Activated naive CD4-positive, alpha-beta T cell treated with anti-CD3 and anti-CD28 coated beads, Interleukin-2, amount 50 U/mL, for 24 hours (primary cell): ENCODE measurements at regions not wholly inside any gene's neighbourhood (a gene's known extent, or its start where the extent isn't known, plus 50 kb on each side); places are given as distances from the start of the nearest gene placed in this dataset.

Experiments used
- H3K27ac Mint-ChIP-seq: one replicate; pipeline ENCODE4 v1.8.0; 2021; ENCODE audit warnings: mild to moderate bottlenecking, mixed read lengths
- H3K27me3 Mint-ChIP-seq: one replicate; pipeline ENCODE4 v1.8.0; 2021; ENCODE audit warnings: mixed read lengths
- H3K36me3 Mint-ChIP-seq: one replicate; pipeline ENCODE4 v1.8.0; 2021; ENCODE audit warnings: mixed read lengths
- H3K4me1 Mint-ChIP-seq: one replicate; pipeline ENCODE4 v1.8.0; 2021; ENCODE audit warnings: mixed read lengths
- H3K4me3 Mint-ChIP-seq: one replicate; pipeline ENCODE4 v1.8.0; 2021; ENCODE audit warnings: mild to moderate bottlenecking, mixed read lengths
- H3K9me3 Mint-ChIP-seq: one replicate; pipeline ENCODE4 v1.8.0; 2021; ENCODE audit warnings: mixed read lengths

- Mint-ChIP-seq H3K4me3 (no peak overlapping the region), H3K27ac (no peak overlapping the region), H3K27me3 (peaks cover 18% of the 10 kb centered on the region), H3K36me3 (peaks cover 2% of the 10 kb centered on the region), H3K4me1 (no peaks in the 10 kb centered on the region), H3K9me3 (no peaks in the 10 kb centered on the region)
These were observed 73.9 kb upstream of the C16orf82 start for GRCh38 chr16:26992666-26993349.

GRCh38 chr16:26993511-26993910, 73.2 kb upstream of the C16orf82 start:
- no peaks in the 10 kb centered on the region for H3K4me1 Mint-ChIP-seq
- H3K27ac Mint-ChIP-seq = no peak overlapping the region
- no peak overlapping the region for H3K4me3 Mint-ChIP-seq
- H3K27me3 Mint-ChIP-seq = peaks cover 19% of the 10 kb centered on the region
- peaks cover 2% of the 10 kb centered on the region for H3K36me3 Mint-ChIP-seq
- no peaks in the 10 kb centered on the region for H3K9me3 Mint-ChIP-seq

GRCh38 chr16:26993963-26994362, 72.8 kb upstream of the C16orf82 start:
- Mint-ChIP-seq H3K27me3 (peaks cover 19% of the 10 kb centered on the region), H3K4me1 (no peaks in the 10 kb centered on the region), H3K4me3 (no peak overlapping the region), H3K9me3 (no peaks in the 10 kb centered on the region), H3K36me3 (peaks cover 2% of the 10 kb centered on the region), H3K27ac (no peak overlapping the region)

- H3K27ac Mint-ChIP-seq = no peak overlapping the region
- H3K4me1 Mint-ChIP-seq = no peaks in the 10 kb centered on the region
- H3K36me3 Mint-ChIP-seq = peaks cover 2% of the 10 kb centered on the region
- H3K27me3 Mint-ChIP-seq = peaks cover 21% of the 10 kb centered on the region
- no peak overlapping the region for H3K4me3 Mint-ChIP-seq
- H3K9me3 Mint-ChIP-seq = no peaks in the 10 kb centered on the region
These were observed 71.2 kb upstream of the C16orf82 start for GRCh38 chr16:26995522-26995921.

GRCh38 chr16:27005386-27005785, 61.3 kb upstream of the C16orf82 start:
- Mint-ChIP-seq H3K27ac (no peak overlapping the region), H3K4me1 (no peaks in the 10 kb centered on the region), H3K4me3 (no peak overlapping the region), H3K9me3 (peaks cover 6% of the 10 kb centered on the region), H3K36me3 (peaks cover 2% of the 10 kb centered on the region), H3K27me3 (peaks cover 34% of the 10 kb centered on the region)
